ENCODE measurements at regions not wholly inside any gene's neighbourhood (a gene's known extent, or its start where the extent isn't known, plus 50 kb on each side); places are given as distances from the start of the nearest gene placed in this dataset.

DNA sequence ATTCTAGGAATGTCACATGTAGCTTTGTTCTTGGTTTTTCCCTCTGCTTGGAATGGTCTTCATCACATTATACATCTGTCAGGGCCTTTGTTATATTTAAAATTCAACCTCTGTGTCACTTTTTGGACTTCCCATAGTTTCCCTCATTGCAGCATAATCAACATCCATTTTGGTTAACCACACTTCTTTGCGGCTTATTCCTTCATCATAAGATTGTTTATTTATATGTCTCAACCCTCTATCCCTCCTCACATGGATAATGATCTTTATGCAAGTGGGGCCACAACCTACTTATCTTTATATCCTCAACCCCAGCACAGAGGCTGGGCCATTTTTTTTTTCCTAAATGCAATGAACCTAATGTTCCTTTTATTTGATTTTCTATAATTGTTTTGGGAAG, 260.0 kb upstream of the THBS1 start:
- Histone ChIP-seq H3K4me3 (replicated peaks in 1 of 3; ENCODE audit: insufficient read depth in 1 of 3, low read depth in 1 of 3, low read length in 3 of 3) (no peak overlapping the region), H4K20me1 (replicated peaks; ENCODE audit: control insufficient read depth, extremely low read depth, insufficient read depth, low read length) (no peaks in the 10 kb centered on the region), H3K9me3 (replicated peaks; ENCODE audit: control insufficient read depth, insufficient read depth, low read length) (no peaks in the 10 kb centered on the region), H3K9me1 (replicated peaks; ENCODE audit: control insufficient read depth, extremely low read depth, insufficient read depth, low read length) (no peaks in the 10 kb centered on the region), H2AFZ (ENCODE audit: low read depth, low read length) (no peak overlapping the region), H3K9ac (replicated peaks; ENCODE audit: extremely low read depth, insufficient read depth, low read length) (no peak overlapping the region), H3K27ac (ENCODE audit: insufficient read depth, low read depth, low read length) (no peak overlapping the region), H3K36me3 (ENCODE audit: control insufficient read depth in 2 of 2, extremely low read depth in 1 of 2, insufficient read depth in 2 of 2, low read length in 2 of 2) (no peaks in the 10 kb centered on the region), H3K27me3 (ENCODE audit: control insufficient read depth in 2 of 2, insufficient read depth in 2 of 2, low read length in 2 of 2) (no peaks in the 10 kb centered on the region), H3K4me1 (ENCODE audit: control insufficient read depth, extremely low read depth, insufficient read depth, low read length) (no peaks in the 10 kb centered on the region), H3K4me2 (ENCODE audit: insufficient read depth, low read length) (no peak overlapping the region), H3K79me2 (ENCODE audit: control insufficient read depth, insufficient read depth, low read length) (no peaks in the 10 kb centered on the region)
- DNase-seq (ENCODE audit: low read depth, low spot score), result no peak
- ChIA-PET CTCF (no interaction called here), POLR2A (no interaction called here)
- TF ChIP-seq MYC (IDR thresholded peaks at IDR 0.05; ENCODE audit: low read depth, low read length), result no peak
- no peak for TF ChIP-seq MAX (IDR thresholded peaks at IDR 0.05; ENCODE audit: insufficient read depth, insufficient read length)
- no peak for TF ChIP-seq GATA2 (IDR thresholded peaks at IDR 0.05; ENCODE audit: insufficient read depth, insufficient read length, low read depth, low read length)
- no peak for TF ChIP-seq POLR2AphosphoS5 (IDR thresholded peaks at IDR 0.05; ENCODE audit: insufficient read depth, low read depth, low read length)
- no peak for TF ChIP-seq FOS (IDR thresholded peaks at IDR 0.05; ENCODE audit: borderline replicate concordance, insufficient read depth, low read length)
- TF ChIP-seq, protein P1, sequence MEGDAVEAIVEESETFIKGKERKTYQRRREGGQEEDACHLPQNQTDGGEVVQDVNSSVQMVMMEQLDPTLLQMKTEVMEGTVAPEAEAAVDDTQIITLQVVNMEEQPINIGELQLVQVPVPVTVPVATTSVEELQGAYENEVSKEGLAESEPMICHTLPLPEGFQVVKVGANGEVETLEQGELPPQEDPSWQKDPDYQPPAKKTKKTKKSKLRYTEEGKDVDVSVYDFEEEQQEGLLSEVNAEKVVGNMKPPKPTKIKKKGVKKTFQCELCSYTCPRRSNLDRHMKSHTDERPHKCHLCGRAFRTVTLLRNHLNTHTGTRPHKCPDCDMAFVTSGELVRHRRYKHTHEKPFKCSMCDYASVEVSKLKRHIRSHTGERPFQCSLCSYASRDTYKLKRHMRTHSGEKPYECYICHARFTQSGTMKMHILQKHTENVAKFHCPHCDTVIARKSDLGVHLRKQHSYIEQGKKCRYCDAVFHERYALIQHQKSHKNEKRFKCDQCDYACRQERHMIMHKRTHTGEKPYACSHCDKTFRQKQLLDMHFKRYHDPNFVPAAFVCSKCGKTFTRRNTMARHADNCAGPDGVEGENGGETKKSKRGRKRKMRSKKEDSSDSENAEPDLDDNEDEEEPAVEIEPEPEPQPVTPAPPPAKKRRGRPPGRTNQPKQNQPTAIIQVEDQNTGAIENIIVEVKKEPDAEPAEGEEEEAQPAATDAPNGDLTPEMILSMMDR (IDR thresholded peaks at IDR 0.05; ENCODE audit: extremely low read depth in 1 of 2, insufficient read depth in 1 of 2, low read depth in 1 of 2, low read length in 2 of 2), result no peak
- TF ChIP-seq EZH2 (IDR thresholded peaks at IDR 0.05; ENCODE audit: borderline replicate concordance, low read depth, low read length, severe bottlenecking), result no peak
- TF ChIP-seq JUN (IDR thresholded peaks at IDR 0.05; ENCODE audit: borderline replicate concordance, insufficient read depth, insufficient read length, low read depth), result no peak
- TF ChIP-seq POLR2A (IDR thresholded peaks at IDR 0.05; ENCODE audit: low read depth, low read length), result no peak
- BruUV-seq (replicated peaks), result no TSS peak
- intact Hi-C loops (cut with micrococcal nuclease) (loop anchor here (10.0 kb wide), 1 partner anchor 1416 kb away; no protein-coding TSS in a partner anchor), dilution Hi-C loops (cut with MboI; ENCODE audit: extremely low pct_ligation_motif_present, low sequenced_read_pairs) (no loop called here)
- FAIRE-seq, result no peak

Data from endothelial cell of umbilical vein (primary cell).